HepG2 (cell line): ENCODE measurements at regions not wholly inside any gene's neighbourhood (a gene's known extent, or its start where the extent isn't known, plus 50 kb on each side); places are given as distances from the start of the nearest gene placed in this dataset.

Source experiments
- AHR ChIP-seq: IDR thresholded peaks from 2 replicates; pipeline ENCODE4 v1.6.1; 2018; ENCODE audit warnings: missing genetic modification reagents, missing compliant biosample characterization
- CBX1 ChIP-seq: IDR thresholded peaks from one replicate; pipeline ENCODE4 v1.6.1; 2016; ENCODE audit warnings: antibody characterized with exemption, low read depth
- CBX5 ChIP-seq: sonication (generic); formaldehyde crosslinking; IDR thresholded peaks from 2 replicates; pipeline ENCODE4 v1.4.0; 2020; ENCODE audit warnings: missing genetic modification reagents, borderline replicate concordance
- HNRNPLL ChIP-seq: fragments of 200-400 bp; formaldehyde crosslinking; IDR thresholded peaks from 2 replicates; pipeline ENCODE4 v1.6.1; 2017; ENCODE audit warnings: mild to moderate bottlenecking, low read depth, low read length; ENCODE audit not compliant: poor library complexity, severe bottlenecking
- HOXA3 ChIP-seq: sonication (generic); formaldehyde crosslinking; IDR thresholded peaks from 2 replicates; pipeline ENCODE4 v1.5.0; 2020; ENCODE audit warnings: missing genetic modification reagents
- NCOA5 ChIP-seq: sonication (generic); formaldehyde crosslinking; IDR thresholded peaks from 2 replicates; pipeline ENCODE4 v1.4.0; 2020; ENCODE audit warnings: missing genetic modification reagents
- NONO ChIP-seq, 2 experiments: fragments of 450-650 bp in 1 of 2; sonication (generic) in 1 of 2; formaldehyde crosslinking in 1 of 2; IDR thresholded peaks in 1 of 2; conservative IDR thresholded peaks in 1 of 2; 2 replicates each; pipeline versions ENCODE4 v1.6.1 to v1.8.0; 2017 to 2022; ENCODE audit warnings: mild to moderate bottlenecking in 1 of 2, missing genetic modification reagents in 1 of 2, moderate library complexity in 1 of 2
- PHF8 ChIP-seq: sonication (generic); formaldehyde crosslinking; IDR thresholded peaks from 2 replicates; pipeline ENCODE4 v1.5.0; 2020; ENCODE audit warnings: missing genetic modification reagents
- PLRG1 ChIP-seq: fragments of 450-650 bp; conservative IDR thresholded peaks from 2 replicates; pipeline ENCODE4 v1.6.1; 2016
- SETDB1 ChIP-seq: sonication (generic); formaldehyde crosslinking; IDR thresholded peaks from 2 replicates; pipeline ENCODE4 v1.5.1; 2020; ENCODE audit warnings: missing genetic modification reagents, mild to moderate bottlenecking, borderline replicate concordance
- TOE1 ChIP-seq: sonication (generic); formaldehyde crosslinking; IDR thresholded peaks from 2 replicates; pipeline ENCODE4 v1.4.0; 2020; ENCODE audit warnings: mild to moderate bottlenecking, missing genetic modification reagents
- XBP1 ChIP-seq: sonication (generic); formaldehyde crosslinking; IDR thresholded peaks from 2 replicates; pipeline ENCODE4 v1.5.0; 2020; ENCODE audit warnings: missing genetic modification reagents
- ZFX ChIP-seq: sonication (generic); formaldehyde crosslinking; IDR thresholded peaks from 2 replicates; pipeline ENCODE4 v1.4.0; 2020; ENCODE audit warnings: mild to moderate bottlenecking, low read depth, missing genetic modification reagents, moderate library complexity
- ZNF12 ChIP-seq: sonication (generic); formaldehyde crosslinking; IDR thresholded peaks from 2 replicates; pipeline ENCODE4 v1.5.0; 2020; ENCODE audit warnings: missing genetic modification reagents
- ZNF230 ChIP-seq: sonication (generic); formaldehyde crosslinking; IDR thresholded peaks from 2 replicates; pipeline ENCODE4 v1.4.0; 2020; ENCODE audit warnings: mild to moderate bottlenecking, missing genetic modification reagents
- ZNF484 ChIP-seq: sonication (generic); formaldehyde crosslinking; IDR thresholded peaks from 2 replicates; pipeline ENCODE4 v1.5.1; 2020; ENCODE audit warnings: mild to moderate bottlenecking, low read depth, missing genetic modification reagents, borderline replicate concordance
- ZNF619 ChIP-seq: sonication (generic); formaldehyde crosslinking; IDR thresholded peaks from 2 replicates; pipeline ENCODE4 v1.4.0; 2020; ENCODE audit warnings: mild to moderate bottlenecking, missing genetic modification reagents
- ZNF772 ChIP-seq: sonication (generic); formaldehyde crosslinking; IDR thresholded peaks from 2 replicates; pipeline ENCODE4 v1.5.0; 2020; ENCODE audit warnings: mild to moderate bottlenecking, missing genetic modification reagents
- ZNF776 ChIP-seq: sonication (generic); formaldehyde crosslinking; IDR thresholded peaks from 2 replicates; pipeline ENCODE4 v1.4.0; 2020; ENCODE audit warnings: mild to moderate bottlenecking, missing genetic modification reagents
- ZSCAN31 ChIP-seq: sonication (generic); formaldehyde crosslinking; IDR thresholded peaks from 2 replicates; pipeline ENCODE4 v1.5.0; 2020; ENCODE audit warnings: low read depth, mild to moderate bottlenecking, missing genetic modification reagents
- TF ChIP-seq, protein P1 (sequence below): IDR thresholded peaks from 2 replicates; pipeline ENCODE4 v1.6.1; 2016; ENCODE audit warnings: missing biosample characterization, missing genetic modification reagents, low read depth
- TF ChIP-seq, protein P2 (sequence below): sonication (generic); formaldehyde crosslinking; IDR thresholded peaks from 2 replicates; pipeline ENCODE4 v1.8.0; 2022; ENCODE audit warnings: mild to moderate bottlenecking, missing genetic modification reagents; ENCODE audit not compliant: insufficient replicate concordance
- TF ChIP-seq, protein P3 (sequence below): sonication (generic); formaldehyde crosslinking; IDR thresholded peaks from 2 replicates; pipeline ENCODE4 v1.4.0; 2020; ENCODE audit warnings: mild to moderate bottlenecking, missing genetic modification reagents
- TF ChIP-seq, protein P4 (sequence below): sonication (generic); formaldehyde crosslinking; IDR thresholded peaks from 2 replicates; pipeline ENCODE4 v1.5.0; 2020; ENCODE audit warnings: missing genetic modification reagents, mild to moderate bottlenecking, borderline replicate concordance
- TF ChIP-seq, protein P5 (sequence below): sonication (generic); formaldehyde crosslinking; IDR thresholded peaks from 2 replicates; pipeline ENCODE4 v1.9.0; 2022; ENCODE audit warnings: low read depth, missing genetic modification reagents

DNA sequence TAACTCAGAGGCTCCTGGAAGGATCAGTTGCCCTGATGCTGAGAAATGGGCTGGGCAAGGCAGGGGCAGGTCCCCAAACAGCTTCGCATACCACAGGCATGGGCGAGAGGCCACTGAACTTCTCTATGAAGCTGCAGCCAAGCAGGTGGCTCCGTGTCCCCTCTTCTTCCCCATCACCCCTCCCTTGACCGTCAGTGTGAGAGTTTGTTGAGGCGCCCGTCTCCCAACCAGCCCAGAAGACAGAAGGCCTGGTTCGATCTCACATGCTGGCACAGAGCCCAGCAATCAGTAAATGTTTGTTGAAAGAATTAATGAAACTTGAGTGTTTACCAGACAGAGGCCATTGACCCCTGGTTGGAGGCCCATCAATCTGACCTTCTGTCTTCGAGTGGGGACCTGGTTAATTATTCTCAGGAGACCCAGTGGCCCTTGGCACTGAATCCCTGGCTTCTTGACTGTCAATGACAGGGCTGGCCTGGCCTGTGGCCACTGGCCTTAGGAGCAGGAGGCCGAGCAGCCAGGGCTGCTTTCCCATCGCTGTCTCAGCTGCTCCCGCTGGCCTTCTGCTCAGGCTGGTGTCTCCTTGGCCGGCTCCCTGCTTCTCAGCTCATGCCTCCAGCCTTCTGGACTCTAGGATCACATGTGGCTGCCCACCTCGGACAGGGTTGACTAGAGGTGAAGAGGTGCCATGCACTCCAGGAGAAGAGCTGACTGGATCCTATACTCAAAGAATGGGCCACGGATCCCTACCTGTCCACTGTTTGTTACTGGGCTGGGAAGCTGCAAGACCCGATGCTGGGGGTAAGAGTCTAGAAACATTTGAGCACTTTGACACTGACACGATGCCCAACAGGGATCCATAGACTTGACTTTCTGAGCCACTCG, 113.4 kb downstream of the ASB7 start (continued):
- TF ChIP-seq HNRNPLL (peak; percentile 12), PLRG1 (no peak), CBX5 (no peak; the same call in 1 of the 2 replicates), HOXA3 (CRISPR knock-in tag) (peak; percentile 66; the same call in 1 of the 2 replicates), ZNF12 (CRISPR knock-in tag) (0 out of 2 replicates have a peak, but pooled peaks have one; percentile 20), ZNF484 (CRISPR knock-in tag) (no peak), PHF8 (CRISPR knock-in tag) (no peak), ZSCAN31 (CRISPR knock-in tag) (peak; percentile 77; the same call in 1 of the 2 replicates), NONO (IDR thresholded peaks at IDR 0.05) (no peak), NONO (CRISPR knock-in tag; conservative IDR thresholded peaks at IDR 0.05) (peak; percentile 83; the same call in 1 of the 2 replicates), ZNF776 (CRISPR knock-in tag) (no peak), CBX1 (no peak), SETDB1 (CRISPR knock-in tag) (no peak), ZNF230 (no peak), TOE1 (CRISPR knock-in tag) (peak; percentile 41; the same call in 1 of the 2 replicates), ZNF772 (peak; percentile 92), ZFX (CRISPR knock-in tag) (peak; percentile 63), NCOA5 (no peak), ZNF619 (no peak), XBP1 (no peak), AHR (CRISPR knock-in tag) (no peak)
- TF ChIP-seq, protein P1, sequence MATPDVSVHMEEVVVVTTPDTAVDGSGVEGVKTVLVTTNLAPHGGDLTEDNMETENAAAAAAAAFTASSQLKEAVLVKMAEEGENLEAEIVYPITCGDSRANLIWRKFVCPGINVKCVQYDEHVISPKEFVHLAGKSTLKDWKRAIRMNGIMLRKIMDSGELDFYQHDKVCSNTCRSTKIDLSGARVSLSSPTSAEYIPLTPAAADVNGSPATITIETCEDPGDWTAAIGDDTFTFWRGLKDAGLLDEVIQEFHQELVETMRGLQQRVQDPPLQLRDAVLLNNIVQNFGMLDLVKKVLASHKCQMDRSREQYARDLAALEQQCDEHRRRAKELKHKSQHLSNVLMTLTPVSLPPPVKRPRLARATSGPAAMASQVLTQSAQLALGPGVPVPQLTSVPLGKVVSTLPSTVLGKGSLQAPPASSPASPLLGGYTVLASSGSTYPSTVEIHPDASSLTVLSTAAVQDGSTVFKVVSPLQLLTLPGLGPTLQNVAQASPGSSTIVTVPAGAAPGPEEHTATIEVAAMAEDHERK (CRISPR knock-in tag): no peak
- TF ChIP-seq, protein P2, sequence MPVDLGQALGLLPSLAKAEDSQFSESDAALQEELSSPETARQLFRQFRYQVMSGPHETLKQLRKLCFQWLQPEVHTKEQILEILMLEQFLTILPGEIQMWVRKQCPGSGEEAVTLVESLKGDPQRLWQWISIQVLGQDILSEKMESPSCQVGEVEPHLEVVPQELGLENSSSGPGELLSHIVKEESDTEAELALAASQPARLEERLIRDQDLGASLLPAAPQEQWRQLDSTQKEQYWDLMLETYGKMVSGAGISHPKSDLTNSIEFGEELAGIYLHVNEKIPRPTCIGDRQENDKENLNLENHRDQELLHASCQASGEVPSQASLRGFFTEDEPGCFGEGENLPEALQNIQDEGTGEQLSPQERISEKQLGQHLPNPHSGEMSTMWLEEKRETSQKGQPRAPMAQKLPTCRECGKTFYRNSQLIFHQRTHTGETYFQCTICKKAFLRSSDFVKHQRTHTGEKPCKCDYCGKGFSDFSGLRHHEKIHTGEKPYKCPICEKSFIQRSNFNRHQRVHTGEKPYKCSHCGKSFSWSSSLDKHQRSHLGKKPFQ (CRISPR knock-in tag): no peak
- TF ChIP-seq, protein P3, sequence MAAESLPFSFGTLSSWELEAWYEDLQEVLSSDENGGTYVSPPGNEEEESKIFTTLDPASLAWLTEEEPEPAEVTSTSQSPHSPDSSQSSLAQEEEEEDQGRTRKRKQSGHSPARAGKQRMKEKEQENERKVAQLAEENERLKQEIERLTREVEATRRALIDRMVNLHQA: no peak
- TF ChIP-seq, protein P4, sequence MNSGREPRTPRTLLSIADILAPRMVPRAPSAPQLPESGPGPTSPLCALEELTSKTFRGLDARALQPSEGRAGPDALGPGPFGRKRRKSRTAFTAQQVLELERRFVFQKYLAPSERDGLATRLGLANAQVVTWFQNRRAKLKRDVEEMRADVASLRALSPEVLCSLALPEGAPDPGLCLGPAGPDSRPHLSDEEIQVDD (CRISPR knock-in tag): no peak
- TF ChIP-seq, protein P5, sequence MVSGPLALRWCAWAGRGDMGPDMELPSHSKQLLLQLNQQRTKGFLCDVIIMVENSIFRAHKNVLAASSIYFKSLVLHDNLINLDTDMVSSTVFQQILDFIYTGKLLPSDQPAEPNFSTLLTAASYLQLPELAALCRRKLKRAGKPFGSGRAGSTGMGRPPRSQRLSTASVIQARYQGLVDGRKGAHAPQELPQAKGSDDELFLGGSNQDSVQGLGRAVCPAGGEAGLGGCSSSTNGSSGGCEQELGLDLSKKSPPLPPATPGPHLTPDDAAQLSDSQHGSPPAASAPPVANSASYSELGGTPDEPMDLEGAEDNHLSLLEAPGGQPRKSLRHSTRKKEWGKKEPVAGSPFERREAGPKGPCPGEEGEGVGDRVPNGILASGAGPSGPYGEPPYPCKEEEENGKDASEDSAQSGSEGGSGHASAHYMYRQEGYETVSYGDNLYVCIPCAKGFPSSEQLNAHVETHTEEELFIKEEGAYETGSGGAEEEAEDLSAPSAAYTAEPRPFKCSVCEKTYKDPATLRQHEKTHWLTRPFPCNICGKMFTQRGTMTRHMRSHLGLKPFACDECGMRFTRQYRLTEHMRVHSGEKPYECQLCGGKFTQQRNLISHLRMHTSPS (CRISPR knock-in tag): peak; percentile 63; the same call in 1 of the 2 replicates
